H9 (cell line): ENCODE measurements at regions not wholly inside any gene's neighbourhood (a gene's known extent, or its start where the extent isn't known, plus 50 kb on each side); places are given as distances from the start of the nearest gene placed in this dataset.

Experiments
- DNase-seq: peaks from one replicate; pipeline ENCODE4 v3.0.0-alpha.2; 2017
- H2AFZ ChIP-seq: one replicate; pipeline ENCODE4 v1.6.1; 2013; ENCODE audit warnings: mild to moderate bottlenecking, low read length, control low read depth, moderate library complexity
- H2AK5ac ChIP-seq: 2 replicates; pipeline ENCODE4 v1.6.1; 2013; ENCODE audit warnings: low read length, control low read depth, mixed read lengths; ENCODE audit not compliant: insufficient read length
- H2BK120ac ChIP-seq: one replicate; pipeline ENCODE4 v1.6.1; 2013; ENCODE audit warnings: low read depth, mild to moderate bottlenecking, low read length, control low read depth, inconsistent platforms; ENCODE audit not compliant: poor library complexity, severe bottlenecking
- H2BK12ac ChIP-seq: 2 replicates; pipeline ENCODE4 v1.6.1; 2013; ENCODE audit warnings: low read length, control low read depth, mixed read lengths, low read depth; ENCODE audit not compliant: insufficient read length
- H2BK15ac ChIP-seq: 2 replicates; pipeline ENCODE4 v1.6.1; 2013; ENCODE audit warnings: low read depth, low read length, control low read depth
- H2BK20ac ChIP-seq: one replicate; pipeline ENCODE4 v1.6.1; 2013; ENCODE audit warnings: low read depth, mild to moderate bottlenecking, low read length, control low read depth, inconsistent platforms; ENCODE audit not compliant: poor library complexity, severe bottlenecking
- H2BK5ac ChIP-seq: 2 replicates; pipeline ENCODE4 v1.6.1; 2013; ENCODE audit warnings: low read length, control low read depth, mixed read lengths; ENCODE audit not compliant: insufficient read length
- H3K14ac ChIP-seq: 2 replicates; pipeline ENCODE4 v1.6.1; 2013; ENCODE audit warnings: low read length, control low read depth; ENCODE audit not compliant: insufficient read depth
- H3K18ac ChIP-seq: 2 replicates; pipeline ENCODE4 v1.6.1; 2013; ENCODE audit warnings: low read depth, mild to moderate bottlenecking, mixed read lengths, low read length, control low read depth; ENCODE audit not compliant: insufficient read length
- H3K23ac ChIP-seq: 2 replicates; pipeline ENCODE4 v1.6.1; 2013; ENCODE audit warnings: low read length, control low read depth, mixed read lengths, low read depth; ENCODE audit not compliant: insufficient read length
- H3K23me2 ChIP-seq: 2 replicates; pipeline ENCODE4 v1.6.1; 2013; ENCODE audit warnings: low read depth, mild to moderate bottlenecking, mixed read lengths, low read length, control low read depth; ENCODE audit not compliant: insufficient read length, poor library complexity, severe bottlenecking
- H3K27ac ChIP-seq: 2 replicates; pipeline ENCODE4 v1.5.1; 2013; ENCODE audit warnings: low read length, control low read depth, mixed read lengths, low read depth; ENCODE audit not compliant: insufficient read length
- H3K27me3 ChIP-seq: 2 replicates; pipeline ENCODE4 v1.6.1; 2013; ENCODE audit warnings: low read length, control low read depth, inconsistent platforms; ENCODE audit not compliant: insufficient read depth
- H3K4ac ChIP-seq: 2 replicates; pipeline ENCODE4 v1.6.1; 2013; ENCODE audit warnings: low read depth, mild to moderate bottlenecking, control low read depth, inconsistent platforms, low read length, moderate library complexity
- H3K4me1 ChIP-seq: 2 replicates; pipeline ENCODE4 v1.6.1; 2013; ENCODE audit warnings: low read length, control low read depth, inconsistent platforms; ENCODE audit not compliant: insufficient read depth
- H3K4me2 ChIP-seq: 2 replicates; pipeline ENCODE4 v1.6.1; 2013; ENCODE audit warnings: low read length, control low read depth, mixed read lengths; ENCODE audit not compliant: insufficient read length, insufficient read depth
- H3K56ac ChIP-seq: 2 replicates; pipeline ENCODE4 v1.6.1; 2013; ENCODE audit warnings: low read depth, mild to moderate bottlenecking, mixed read lengths, low read length, control low read depth; ENCODE audit not compliant: insufficient read length
- H3K79me1 ChIP-seq: 2 replicates; pipeline ENCODE4 v1.6.1; 2013; ENCODE audit warnings: low read depth, mild to moderate bottlenecking, moderate library complexity, low read length, control low read depth, inconsistent platforms; ENCODE audit not compliant: insufficient read depth, poor library complexity, severe bottlenecking
- H3K79me2 ChIP-seq: 2 replicates; pipeline ENCODE4 v1.6.1; 2013; ENCODE audit warnings: low read length, control low read depth, inconsistent platforms; ENCODE audit not compliant: insufficient read depth
- H3K9ac ChIP-seq: 2 replicates; pipeline ENCODE4 v1.6.1; 2013; ENCODE audit warnings: low read length, control low read depth, mixed read lengths; ENCODE audit not compliant: insufficient read length; ENCODE audit errors: extremely low read depth
- H3K9me3 ChIP-seq: one replicate; pipeline ENCODE4 v1.6.1; 2013; ENCODE audit warnings: low read depth, low read length, inconsistent platforms; ENCODE audit not compliant: control insufficient read depth
- H3T11ph ChIP-seq: one replicate; pipeline ENCODE4 v1.6.1; 2013; ENCODE audit warnings: mild to moderate bottlenecking, low read length, control low read depth, inconsistent platforms
- H4K20me1 ChIP-seq: one replicate; pipeline ENCODE4 v1.6.1; 2013; ENCODE audit not compliant: control insufficient read depth, insufficient read length, insufficient read depth
- H4K5ac ChIP-seq: 2 replicates; pipeline ENCODE4 v1.6.1; 2013; ENCODE audit warnings: low read depth, mild to moderate bottlenecking, mixed read lengths, low read length, control low read depth; ENCODE audit not compliant: insufficient read length
- H4K8ac ChIP-seq: replicated peaks from 2 replicates; pipeline ENCODE4 v1.6.1; 2013; ENCODE audit warnings: low read length, control low read depth, mixed read lengths, low read depth; ENCODE audit not compliant: insufficient read length
- H4K91ac ChIP-seq: 2 replicates; pipeline ENCODE4 v1.6.1; 2013; ENCODE audit warnings: low read depth, mild to moderate bottlenecking, moderate library complexity, mixed read lengths, low read length, control low read depth; ENCODE audit not compliant: insufficient read length
- H3K27ac Mint-ChIP-seq, 3 experiments: 2 replicates in 2 of 3; 3 replicates in 1 of 3; pipeline ENCODE4 v1.8.0; 2020 to 2021; ENCODE audit warnings: mixed read lengths in 3 of 3, mild to moderate bottlenecking in 1 of 3, moderate library complexity in 1 of 3
- H3K27me3 Mint-ChIP-seq: 2 replicates; pipeline ENCODE4 v1.8.0; 2021; ENCODE audit warnings: low read depth, mild to moderate bottlenecking, moderate library complexity, mixed read lengths
- H3K36me3 Mint-ChIP-seq, 3 experiments: 2 replicates in 2 of 3; 3 replicates in 1 of 3; pipeline ENCODE4 v1.8.0; 2020 to 2021; ENCODE audit warnings: low read depth in 3 of 3, mixed read lengths in 3 of 3; ENCODE audit not compliant: insufficient read depth in 1 of 3
- H3K4me1 Mint-ChIP-seq, 2 experiments: 2 replicates each; pipeline ENCODE4 v1.8.0; 2020; ENCODE audit warnings: mixed read lengths in 2 of 2
- H3K4me3 Mint-ChIP-seq, 2 experiments: 2 replicates in 1 of 2; 3 replicates in 1 of 2; pipeline ENCODE4 v1.8.0; 2020 to 2021; ENCODE audit warnings: mild to moderate bottlenecking in 2 of 2, mixed read lengths in 2 of 2, moderate library complexity in 1 of 2
- H3K9me3 Mint-ChIP-seq, 2 experiments: 2 replicates in 1 of 2; 3 replicates in 1 of 2; pipeline ENCODE4 v1.8.0; 2020; ENCODE audit warnings: mild to moderate bottlenecking in 2 of 2, mixed read lengths in 2 of 2, moderate library complexity in 1 of 2
- CTCF ChIP-seq: fragments of 200-600 bp; sonication (generic); conservative IDR thresholded peaks from 3 replicates; pipeline ENCODE4 v1.8.0; 2021; ENCODE audit warnings: antibody characterized with exemption, mild to moderate bottlenecking
- WGBS: extraction: QIAGEN DNeasy Blood & Tissue Kit; methylation state at CpG from one replicate; pipeline ENCODE4 v1.1.7; 2013; ENCODE audit warnings: missing lambda C conversion rate, low lambda C conversion rate, mixed read lengths; ENCODE audit not compliant: insufficient read length; ENCODE audit errors: extremely low coverage; 5-methylcytosine and 5-hydroxymethylcytosine counted together

GRCh38 chr4:188439641-188440311, 300.5 kb downstream of the TRIML1 start:
- Histone ChIP-seq H2AK5ac (no peak overlapping the region), H2BK120ac (no peak overlapping the region), H2AFZ (no peak overlapping the region), H3K27me3 (no peaks in the 10 kb centered on the region), H3K9me3 (no peaks in the 10 kb centered on the region), H3K4me2 (no peak overlapping the region), H3K4ac (no peak overlapping the region), H3K79me1 (no peaks in the 10 kb centered on the region), H2BK12ac (no peak overlapping the region), H4K91ac (no peak overlapping the region), H3K23ac (no peak overlapping the region), H3K14ac (no peak overlapping the region), H2BK5ac (no peak overlapping the region), H3K79me2 (no peaks in the 10 kb centered on the region), H2BK20ac (no peak overlapping the region), H3K9ac (no peak overlapping the region), H4K5ac (no peak overlapping the region), H3K18ac (no peak overlapping the region), H4K8ac (no peak overlapping the region), H2BK15ac (no peak overlapping the region), H3K56ac (no peak overlapping the region), H3K27ac (no peak overlapping the region), H3K23me2 (no peaks in the 10 kb centered on the region), H3K4me1 (peaks cover 3% of the 10 kb centered on the region; the same call in 1 of the 2 replicates), H3T11ph (no peak overlapping the region), H4K20me1 (no peaks in the 10 kb centered on the region)
- H3K9me3 Mint-ChIP-seq: no peaks in the 10 kb centered on the region
- DNase-seq: no peak
- H3K27me3 Mint-ChIP-seq: no peaks in the 10 kb centered on the region
- H3K4me1 Mint-ChIP-seq: peaks cover 29 to 31% of the 10 kb centered on the region in 2 experiments
- no peaks in the 10 kb centered on the region for H3K36me3 Mint-ChIP-seq
- TF ChIP-seq CTCF: no peak
- no CpG with 5 or more reads among the region's 6 CpGs for WGBS
- H3K27ac Mint-ChIP-seq: peak overlapping the region in 2 of 3 experiments; percentile 15 to 46; a peak in 2 of 7 replicates
- H3K4me3 Mint-ChIP-seq: no peak overlapping the region
